Right forelimb (tissue), 1 donor: ENCODE measurements at regions not wholly inside any gene's neighbourhood (a gene's known extent, or its start where the extent isn't known, plus 50 kb on each side); places are given as distances from the start of the nearest gene placed in this dataset.
A peak's percentile ranks its signal among the peaks of the same experiment; 100 is the strongest.
"Not testable (repeated sequence)": the region's sequence is repeated elsewhere in the genome, so short reads cannot be mapped to it uniquely, and the experiment has no call there.

ENCODE experiments used
- DNase-seq: peaks from one replicate; pipeline ENCODE4 v3.0.0-alpha.2; 2018

DNA sequence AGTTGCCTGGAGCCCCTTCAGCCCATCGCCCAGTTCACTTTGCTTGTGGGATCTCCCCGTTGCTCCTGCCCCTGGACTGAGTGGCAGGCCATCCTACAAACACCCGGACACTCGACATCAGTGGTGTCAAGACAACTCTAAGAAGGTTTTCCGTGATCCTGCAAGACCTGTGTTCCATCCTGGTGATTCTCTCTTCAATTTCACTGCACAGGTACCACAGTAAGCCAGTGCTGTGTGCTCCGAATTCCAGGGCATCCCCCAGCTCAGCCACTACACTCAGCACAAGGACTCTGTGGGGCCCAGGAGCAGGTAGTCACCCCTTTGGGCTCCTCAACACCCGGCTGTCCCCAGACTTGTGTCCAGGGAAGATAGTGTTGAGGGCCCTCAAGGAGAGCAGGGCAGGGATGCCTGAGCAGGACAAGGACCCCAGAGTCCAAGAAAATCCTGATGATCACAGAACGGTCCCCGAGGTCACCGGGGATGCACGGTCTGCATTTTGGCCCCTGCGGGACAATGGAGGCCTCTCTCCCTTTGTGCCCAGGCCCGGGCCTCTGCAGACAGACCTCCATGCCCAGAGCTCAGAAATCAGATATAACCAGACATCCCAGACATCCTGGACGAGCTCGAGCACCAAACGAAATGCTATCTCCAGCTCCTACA, 146.9 kb upstream of the C1QTNF3 start:
- DNase-seq: peak; percentile 45

DNA sequence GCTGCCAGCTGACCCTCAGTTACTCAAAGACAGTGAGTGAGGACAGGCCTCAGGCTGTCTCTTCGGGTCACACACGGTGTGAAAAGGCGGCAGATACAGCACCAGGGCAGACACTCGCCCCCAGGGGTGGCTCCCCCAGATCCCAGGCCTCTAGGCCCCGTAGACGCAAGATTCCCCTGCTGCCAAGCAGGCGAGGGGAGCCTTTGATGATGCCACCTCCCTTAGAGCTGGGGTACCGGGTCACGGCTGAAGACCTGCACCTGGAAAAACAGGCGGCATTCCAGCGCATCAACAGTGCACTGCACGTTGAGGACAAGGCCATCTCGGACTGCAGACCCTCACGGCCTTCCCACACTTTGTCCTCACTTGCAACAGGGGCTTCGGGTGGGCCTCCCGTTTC, 147.5 kb upstream of the C1QTNF3 start:
- DNase-seq: peak; percentile 53

DNA sequence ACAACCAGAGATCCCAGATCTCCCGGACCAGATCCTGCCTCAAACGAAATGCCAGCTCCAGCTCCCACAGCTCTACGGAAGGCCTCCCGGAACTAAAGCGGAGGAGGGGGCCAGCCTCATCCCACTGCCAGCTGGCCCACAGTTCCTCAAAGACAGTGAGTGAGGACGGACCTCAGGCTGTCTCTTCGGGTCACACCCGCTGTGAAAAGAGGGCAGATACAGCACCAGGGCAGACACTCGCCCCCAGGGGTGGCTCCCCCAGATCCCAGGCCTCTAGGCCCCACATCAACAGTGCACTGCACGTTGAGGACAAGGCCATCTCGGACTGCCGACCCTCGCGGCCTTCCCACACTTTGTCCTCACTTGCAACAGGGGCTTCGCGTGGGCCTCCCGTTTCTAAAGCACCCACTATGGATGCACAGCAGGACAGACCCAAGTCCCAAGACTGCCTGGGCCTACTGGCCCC, 148.3 kb upstream of the C1QTNF3 start:
- peak; percentile 63 for DNase-seq

DNA sequence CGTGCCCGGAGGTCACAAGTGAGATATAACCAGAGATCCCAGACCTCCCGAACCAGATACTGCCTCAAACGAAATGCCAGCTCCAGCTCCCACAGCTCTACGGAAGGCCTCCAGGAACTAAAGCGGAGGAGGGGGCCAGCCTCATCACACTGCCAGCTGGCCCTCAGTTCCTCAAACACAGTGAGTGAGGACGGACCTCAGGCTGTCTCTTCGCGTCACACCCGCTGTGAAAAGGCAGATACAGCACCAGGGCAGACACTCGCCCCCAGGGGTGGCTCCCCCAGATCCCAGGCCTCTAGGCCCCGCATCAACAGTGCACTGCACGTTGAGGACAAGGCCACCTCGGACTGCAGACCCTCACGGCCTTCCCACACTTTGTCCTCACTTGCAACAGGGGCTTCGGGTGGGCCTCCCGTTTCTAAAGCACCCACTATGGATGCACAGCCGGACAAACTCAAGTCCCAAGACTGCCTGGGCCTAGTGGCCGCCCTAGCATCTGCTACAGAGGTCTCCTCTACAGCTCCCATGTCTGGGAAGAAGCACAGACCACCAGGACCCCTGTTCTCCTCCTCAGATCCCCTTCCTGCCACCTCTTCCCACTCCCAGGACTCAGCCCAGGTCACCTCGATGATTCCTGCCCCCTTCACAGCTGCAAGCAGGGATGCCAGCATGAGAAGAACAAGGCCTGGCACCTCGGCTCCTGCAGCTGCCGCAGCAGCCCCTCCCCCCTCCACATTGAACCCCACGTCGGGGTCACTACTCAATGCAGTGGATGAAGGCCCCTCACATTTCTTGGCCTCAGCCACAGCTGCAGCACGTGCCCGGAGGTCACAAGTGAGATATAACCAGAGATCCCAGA, 149.3 kb upstream of the C1QTNF3 start:
- DNase-seq: peak; percentile 70

DNA sequence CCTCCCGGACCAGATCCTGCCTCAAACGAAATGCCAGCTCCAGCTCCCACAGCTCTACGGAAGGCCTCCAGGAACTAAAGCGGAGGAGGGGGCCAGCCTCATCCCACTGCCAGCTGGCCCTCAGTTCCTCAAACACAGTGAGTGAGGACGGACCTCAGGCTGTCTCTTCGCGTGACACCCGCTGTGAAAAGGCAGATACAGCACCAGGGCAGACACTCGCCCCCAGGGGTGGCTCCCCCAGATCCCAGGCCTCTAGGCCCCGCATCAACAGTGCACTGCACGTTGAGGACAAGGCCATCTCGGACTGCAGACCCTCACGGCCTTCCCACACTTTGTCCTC, 149.9 kb upstream of the C1QTNF3 start:
- not testable (repeated sequence) for DNase-seq

DNA sequence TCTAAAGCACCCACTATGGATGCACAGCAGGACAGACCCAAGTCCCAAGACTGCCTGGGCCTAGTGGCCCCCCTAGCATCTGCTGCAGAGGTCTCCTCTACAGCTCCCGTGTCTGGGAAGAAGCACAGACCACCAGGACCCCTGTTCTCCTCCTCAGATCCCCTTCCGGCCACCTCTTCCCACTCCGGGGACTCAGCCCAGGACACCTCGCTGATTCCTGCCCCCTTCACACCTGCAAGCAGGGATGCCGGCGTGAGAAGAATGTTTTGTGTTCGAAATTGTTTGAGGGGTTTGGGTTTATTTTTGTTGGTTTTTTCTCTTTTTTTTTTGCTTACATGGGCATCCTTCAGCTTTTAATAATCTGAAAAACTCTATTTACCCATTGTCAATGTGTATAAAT, 150.3 kb upstream of the C1QTNF3 start:
- not testable (repeated sequence) for DNase-seq

DNA sequence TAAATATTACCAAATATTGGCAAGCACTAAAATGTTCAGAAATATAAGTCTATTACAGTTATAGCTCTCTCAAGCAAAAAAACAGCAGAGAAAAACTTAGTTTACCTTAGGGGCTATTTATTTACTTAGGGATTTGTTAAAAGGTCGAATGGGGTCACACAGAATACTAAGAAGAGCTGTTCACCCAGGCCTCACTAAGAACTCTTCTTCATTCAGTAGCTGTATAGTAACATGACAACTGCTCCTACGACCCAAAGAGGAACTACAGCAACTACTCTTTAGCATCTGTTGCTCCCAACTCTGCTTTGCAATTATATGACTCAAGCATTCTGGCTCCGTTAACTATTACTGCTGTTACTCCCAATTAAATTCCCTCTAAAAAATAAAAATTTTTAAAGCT, 150.8 kb upstream of the C1QTNF3 start:
- DNase-seq: not testable (repeated sequence)

DNA sequence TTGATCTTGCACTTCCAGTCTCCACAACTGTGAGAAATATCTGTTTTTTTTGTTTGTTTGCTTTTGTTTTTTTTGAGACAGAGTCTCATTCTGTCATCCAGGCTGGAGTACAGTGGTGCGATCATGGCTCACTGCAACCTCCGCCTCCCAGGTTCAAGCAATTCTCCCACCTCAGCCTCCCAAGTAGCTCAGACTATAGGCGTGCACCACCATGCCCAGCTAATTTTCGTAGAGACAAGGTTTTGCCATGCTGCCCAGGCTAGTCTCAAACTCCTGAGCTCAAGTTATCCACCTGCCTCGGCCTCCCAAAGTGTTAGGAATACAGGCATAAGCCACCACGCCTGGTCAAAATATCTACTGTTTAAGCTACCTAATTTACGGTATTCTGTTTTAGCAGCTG, 153.1 kb upstream of the C1QTNF3 start:
- DNase-seq: not testable (repeated sequence)

DNA sequence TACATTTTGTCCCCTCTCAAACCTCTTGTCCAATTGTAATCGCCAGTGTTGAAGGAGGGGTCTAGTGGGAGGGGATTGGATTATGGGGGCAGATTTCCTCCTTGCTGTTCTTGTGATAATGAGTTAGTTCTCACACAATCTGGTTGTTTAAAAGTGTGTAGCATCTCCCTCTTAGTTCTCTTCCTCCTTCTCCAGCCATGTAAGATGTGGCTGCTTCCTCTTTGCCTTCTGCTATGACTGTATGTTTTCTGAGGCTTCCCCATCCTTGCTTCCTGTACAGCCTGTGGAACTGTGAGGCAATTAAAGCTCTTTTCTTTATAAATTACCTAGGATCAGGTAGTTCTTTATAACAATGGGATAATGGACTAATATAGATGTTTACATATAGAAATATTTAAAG, 162.3 kb upstream of the C1QTNF3 start:
- DNase-seq: not testable (repeated sequence)

DNA sequence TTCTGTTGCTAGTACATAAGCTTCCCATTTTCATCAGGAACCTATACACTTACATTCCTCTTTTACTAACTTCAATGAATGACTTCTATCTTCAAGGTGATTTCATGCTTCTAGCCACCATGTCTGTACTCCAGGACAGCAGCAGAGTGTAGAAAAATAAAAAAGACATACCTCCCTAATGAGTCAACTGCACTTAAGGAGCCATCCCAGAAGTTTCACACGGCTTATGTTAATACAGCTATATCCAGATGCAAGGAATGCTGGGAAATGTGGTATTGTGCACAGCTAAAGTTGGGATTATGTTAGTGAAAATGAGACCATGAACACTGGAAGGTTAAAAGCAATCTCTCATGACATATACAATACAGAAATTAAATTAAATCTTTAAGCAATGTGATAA, 174.4 kb upstream of the C1QTNF3 start:
- not testable (repeated sequence) for DNase-seq

DNA sequence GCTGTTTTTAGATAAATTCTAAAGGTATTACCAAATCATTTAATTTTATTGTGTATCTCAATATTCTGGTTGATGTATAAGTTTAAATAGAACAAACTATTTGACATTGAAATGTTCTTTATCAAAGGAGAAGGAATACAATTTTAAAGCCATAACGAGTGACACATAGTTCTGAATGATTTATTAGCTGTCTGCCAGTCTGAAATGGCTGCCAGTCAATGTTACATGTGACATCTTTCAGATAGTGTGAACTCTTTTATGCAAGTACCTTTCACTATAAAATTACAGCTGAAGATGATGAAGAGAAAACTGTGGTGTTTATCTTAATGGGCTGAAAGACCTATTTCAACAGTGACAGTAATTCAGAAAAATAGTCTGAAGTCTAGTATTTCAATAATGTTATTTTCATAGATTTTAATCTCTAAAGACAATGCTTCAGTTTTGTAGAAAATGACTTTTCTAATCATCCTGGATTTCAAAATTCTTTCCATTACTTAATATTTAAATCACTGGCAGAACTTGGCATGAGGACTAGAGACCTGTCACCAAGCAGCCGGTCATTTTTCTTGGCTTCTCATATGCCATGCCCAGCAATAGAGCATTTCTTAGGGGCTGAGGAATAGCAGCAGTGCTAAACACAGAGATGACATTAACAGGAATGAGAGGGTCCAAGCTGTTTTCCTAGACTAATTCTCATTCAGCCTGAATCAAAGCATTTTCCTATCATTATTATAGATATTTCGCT, 178.5 kb upstream of the C1QTNF3 start:
- DNase-seq: not testable (repeated sequence)

DNA sequence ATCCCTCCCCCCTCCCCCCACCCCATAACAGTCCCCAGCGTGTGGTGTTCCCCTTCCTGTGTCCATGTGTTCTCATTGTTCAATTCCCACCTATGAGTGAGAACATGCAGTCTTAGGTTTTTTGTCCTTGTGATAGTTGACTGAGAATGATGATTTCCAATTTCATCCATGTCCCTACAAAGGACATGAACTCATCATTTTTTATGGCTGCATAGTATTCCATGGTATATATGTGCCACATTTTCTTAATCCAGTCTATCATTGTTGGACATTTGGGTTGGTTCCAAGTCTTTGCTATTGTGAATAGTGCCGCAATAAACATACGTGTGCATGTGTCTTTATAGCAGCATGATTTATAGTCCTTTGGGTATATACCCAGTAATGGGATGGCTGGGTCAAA, 180.1 kb upstream of the C1QTNF3 start:
- DNase-seq: not testable (repeated sequence)

DNA sequence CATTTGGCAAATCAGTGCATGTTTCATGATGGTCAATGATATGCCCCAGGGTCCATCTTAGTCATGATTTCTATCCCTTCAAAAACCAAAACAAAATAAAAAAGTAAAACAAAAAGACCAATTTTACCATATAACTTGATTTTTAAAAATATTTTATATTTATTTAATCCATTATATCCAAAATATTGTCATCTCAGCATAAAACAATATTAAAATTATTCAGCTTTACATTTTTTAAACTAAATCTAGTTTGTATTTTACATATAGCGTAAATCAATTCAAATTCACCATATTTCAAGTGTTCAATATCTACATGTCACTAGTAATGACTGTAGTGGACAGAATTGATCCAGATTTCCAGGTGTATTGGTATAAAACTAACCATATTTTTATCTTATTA, 187.4 kb upstream of the C1QTNF3 start:
- DNase-seq: not testable (repeated sequence)

DNA sequence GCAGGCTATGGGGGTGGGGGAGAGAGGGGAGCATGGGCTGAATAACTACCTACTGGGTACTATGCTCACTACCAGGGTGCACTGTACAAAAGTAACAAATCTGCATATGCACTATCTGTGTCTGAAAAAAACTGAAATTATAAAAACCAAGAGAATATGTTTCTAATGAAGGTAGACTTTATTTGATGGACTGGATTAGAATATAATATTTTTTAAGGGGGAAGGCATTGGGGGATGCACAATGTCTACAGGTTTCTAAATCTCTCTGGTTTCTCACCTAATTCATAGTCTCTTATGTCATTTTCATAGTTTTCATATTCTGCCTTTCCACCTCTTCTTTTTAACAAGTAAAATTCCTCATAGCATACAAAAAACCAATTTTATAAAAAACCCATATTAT, 200.8 kb upstream of the C1QTNF3 start:
- not testable (repeated sequence) for DNase-seq

DNA sequence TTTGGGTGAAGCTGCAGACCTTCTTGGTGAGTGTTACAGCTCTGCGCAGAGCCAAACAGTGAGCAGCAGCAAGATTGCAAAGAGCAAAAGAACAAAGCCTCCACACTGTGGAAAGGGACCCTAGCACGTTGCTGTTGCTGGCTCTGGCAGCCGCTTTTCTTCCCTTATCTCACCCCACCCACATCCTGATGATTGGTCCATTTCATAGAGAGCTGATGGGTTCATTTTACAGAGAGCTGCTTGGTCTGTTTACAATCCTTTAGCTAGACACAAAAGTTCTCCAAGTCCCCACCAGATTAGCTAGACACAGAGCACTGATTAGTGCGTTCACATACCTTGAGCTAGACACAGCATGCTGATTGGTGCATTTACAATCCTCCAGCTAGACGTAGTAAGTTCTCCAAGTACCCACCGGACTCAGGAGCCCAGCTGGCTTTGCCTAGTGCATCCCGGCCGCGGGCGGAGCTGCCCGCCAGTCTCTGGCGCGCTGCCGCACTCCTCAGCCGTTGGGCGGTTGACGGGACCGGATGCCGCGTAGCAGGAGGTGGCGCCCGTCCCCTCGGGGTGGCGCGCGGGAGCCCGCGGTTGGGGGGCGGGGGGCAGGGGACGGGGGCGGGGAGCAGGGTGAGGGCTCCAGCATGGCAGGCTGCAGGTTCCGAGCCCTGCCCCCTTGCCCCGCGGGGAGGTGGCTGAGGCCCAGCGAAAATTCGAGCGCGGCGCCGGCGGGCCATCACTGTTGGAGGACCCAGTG, 201.4 kb upstream of the C1QTNF3 start:
- peak; percentile 56 for DNase-seq

DNA sequence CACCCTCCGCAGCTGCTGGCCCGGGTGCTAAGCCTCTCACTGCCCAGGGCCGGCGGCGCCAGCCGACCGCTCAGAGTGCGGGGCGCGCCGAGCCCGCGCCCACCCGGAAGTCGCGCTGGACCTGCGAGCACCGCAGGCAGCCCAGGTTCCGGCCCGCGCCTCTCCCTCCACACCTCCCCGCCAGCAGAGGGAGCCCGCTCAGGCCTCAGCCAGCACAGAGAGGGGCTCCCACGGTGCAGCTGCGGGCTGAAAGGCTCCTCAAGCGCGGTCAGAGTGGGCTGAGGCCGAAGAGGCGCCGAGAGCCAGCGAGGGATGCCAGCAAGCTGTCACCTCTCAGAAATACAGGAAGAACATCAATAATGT, 202.0 kb upstream of the C1QTNF3 start:
- not testable (repeated sequence) for DNase-seq

DNA sequence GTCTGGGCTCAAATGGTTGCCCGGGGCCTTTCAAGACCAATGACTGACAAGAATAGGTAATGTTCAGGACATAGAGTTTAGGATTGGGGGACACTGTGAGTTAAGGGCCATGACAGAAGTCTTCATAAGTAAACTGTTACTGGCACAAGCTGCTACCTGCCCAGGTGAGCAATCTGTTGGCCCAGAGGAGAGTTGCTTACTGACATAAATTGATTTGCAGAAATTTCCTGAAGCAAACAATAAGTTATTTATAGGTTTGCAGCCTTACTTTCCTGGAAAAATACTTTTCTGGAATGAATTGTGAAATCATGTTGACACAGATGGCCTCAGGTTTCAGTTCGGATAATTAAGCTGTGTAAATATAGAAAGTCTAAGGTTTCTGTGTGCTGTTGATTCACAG, 202.8 kb upstream of the C1QTNF3 start:
- not testable (repeated sequence) for DNase-seq

DNA sequence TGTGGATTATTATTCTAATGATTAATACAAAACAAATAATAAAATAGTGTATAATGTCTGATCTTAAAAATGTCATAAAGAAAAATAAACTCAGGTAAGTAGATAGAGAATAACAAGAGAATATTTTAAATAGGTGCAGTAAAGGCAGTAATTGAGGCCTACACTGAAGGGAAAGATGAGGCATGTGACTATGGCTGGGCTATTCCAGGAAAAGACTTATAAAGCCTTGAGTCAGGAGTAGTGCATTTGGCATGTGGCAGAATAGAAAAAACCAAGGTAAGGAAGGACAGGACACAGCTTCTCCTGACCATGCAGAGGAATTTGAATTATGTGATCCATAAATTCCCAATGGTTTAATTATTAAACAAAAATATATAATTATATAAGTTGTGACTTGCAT, 215.6 kb upstream of the C1QTNF3 start:
- DNase-seq: not testable (repeated sequence)

DNA sequence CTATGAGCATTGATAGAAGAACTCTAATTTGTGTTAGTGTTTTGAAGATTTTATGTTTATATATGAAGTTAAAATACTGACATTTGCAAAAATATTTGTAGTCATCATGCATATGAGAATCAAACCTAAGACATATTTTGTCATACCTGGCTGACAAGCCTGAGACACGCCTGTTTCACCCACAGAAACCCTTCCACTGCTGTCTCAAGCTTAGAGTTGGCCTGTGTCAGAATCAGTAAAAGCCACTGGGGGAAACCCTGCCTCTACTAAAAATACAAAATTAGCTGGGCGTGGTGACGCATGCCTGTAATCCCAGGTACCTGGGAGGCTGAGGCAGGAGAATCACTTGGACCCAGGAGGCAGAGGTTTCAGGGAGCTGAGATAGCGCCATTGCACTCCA, 218.0 kb upstream of the C1QTNF3 start:
- not testable (repeated sequence) for DNase-seq

DNA sequence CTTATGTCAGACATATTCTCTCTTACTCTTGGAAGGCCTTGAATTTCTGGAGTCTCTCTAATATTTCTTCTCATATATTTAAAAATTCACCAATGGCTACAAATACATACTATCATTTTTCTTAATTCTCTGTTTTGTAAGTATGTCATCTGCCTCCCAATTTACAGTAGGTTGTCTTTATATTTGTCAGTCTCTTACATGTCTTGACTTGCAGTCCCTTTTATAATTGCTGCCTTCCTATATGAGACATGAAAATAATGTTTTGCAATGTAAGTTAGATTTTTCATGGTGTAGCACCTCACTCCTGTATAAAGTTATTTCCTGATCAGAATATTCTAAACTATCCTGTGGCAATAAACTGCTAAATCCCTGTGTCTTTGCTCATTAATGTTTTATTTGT, 223.1 kb upstream of the C1QTNF3 start:
- DNase-seq: not testable (repeated sequence)

DNA sequence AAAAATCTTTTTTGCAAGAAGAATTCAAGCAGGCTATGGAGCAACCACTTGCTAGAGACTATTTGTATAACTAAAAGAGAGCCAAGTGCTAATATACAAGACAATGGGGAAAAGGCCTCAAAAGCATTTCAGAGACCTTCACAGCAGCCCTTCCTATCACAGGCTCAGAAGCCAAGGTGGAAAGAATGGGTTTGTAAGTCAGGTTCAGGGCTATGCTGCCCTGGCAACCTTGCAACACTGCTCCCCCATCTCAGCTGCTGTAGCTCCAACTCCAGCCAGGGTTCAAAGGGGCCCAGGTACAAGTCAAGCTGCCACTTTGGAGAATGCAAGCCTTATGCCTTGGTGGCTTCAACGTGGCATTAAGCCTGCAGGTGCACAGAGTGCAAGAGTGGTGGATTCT, 253.7 kb upstream of the C1QTNF3 start:
- DNase-seq: not testable (repeated sequence)

DNA sequence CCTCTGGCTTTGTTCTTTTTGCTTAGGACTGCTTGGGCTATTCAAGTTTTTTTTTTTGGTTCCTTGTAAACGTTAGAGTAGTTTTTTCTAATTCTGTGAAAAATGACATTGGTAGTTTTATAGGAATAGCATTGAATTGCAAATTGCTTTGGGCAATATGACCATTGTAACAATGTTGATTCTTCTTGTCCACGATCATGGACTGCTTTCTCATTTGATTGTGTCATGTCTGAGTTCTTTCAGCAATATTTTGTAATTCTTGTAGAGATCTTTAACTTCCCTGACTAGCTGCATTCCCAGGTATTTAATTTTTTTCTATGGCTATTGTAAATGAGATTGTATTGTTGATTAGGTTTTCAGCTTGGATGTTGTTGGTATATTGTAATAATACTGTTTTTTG, 286.2 kb upstream of the C1QTNF3 start:
- DNase-seq: not testable (repeated sequence)

DNA sequence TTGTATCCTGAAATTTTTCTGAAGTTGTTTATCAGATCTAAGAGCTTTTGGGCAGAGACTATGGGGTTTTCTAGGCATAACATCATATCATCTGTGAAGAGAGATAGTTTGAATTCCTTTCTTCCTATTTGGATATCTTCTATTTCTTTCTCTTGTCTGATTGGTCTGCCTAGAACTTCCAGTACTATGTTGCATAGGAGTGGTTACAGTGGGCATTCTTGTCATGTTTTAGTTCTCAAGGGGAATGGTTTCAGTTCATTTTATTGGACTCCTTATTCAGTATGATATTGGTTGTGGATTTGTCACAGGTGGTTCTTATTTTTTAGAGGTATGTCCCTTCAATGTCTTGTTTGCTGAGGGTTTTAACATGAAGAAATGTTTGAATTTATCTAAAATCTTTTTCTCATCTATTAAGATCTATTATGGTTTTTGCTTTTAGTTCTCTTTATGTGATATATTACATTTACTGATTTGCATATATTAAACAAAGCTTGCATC, 286.6 kb upstream of the C1QTNF3 start:
- not testable (repeated sequence) for DNase-seq
